ENCODE measurements at regions not wholly inside any gene's neighbourhood (a gene's known extent, or its start where the extent isn't known, plus 50 kb on each side); places are given as distances from the start of the nearest gene placed in this dataset.

DNA sequence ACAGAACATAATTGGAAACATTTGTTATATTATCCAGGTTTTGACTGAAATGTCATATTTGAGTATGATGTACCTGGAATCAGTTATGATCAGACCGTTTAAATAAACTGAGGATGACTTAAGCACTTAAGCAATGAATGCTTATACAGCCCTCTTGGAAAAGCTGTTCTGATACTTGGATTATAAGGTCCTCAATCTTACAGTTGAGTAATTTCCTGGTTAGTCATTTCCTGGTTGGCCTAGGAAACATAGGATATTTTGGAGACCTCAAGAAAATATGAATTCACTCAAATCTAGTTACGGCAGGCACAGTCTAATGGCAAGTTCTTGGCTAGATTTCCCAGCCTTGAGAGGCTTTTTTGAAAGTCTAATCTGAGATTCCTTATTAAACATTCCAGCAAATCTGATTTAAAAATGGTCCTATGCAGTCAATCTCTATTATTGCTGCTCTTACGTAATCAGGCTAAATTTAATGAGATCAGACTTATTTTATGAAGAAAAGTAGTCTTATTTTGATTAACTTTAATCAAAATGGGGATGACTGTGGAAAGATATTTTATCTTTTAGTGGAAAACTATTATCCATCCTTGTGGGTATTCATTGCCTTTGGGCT, 447.2 kb downstream of the SNAPC1 start:
- Histone ChIP-seq H3K23ac (ENCODE audit: low read length in 2 of 2) (no peak overlapping the region), H3K18ac (ENCODE audit: low read depth in 1 of 2, low read length in 2 of 2) (no peak overlapping the region), H3K36me3 (ENCODE audit: control insufficient read depth in 1 of 2, insufficient read depth in 2 of 2, low read depth in 1 of 2, low read length in 2 of 2) (no peaks in the 10 kb centered on the region), H2BK5ac (ENCODE audit: low read depth, low read length, poor library complexity, severe bottlenecking) (no peak overlapping the region), H2AK5ac (ENCODE audit: low read length, severe bottlenecking) (no peak overlapping the region), H3K4me1 (ENCODE audit: control insufficient read depth, insufficient read depth, low read depth, low read length) (no peaks in the 10 kb centered on the region), H3K14ac (ENCODE audit: low read length in 2 of 2) (no peak overlapping the region), H3K27me3 (ENCODE audit: control insufficient read depth in 1 of 2, insufficient read depth in 1 of 2, low read length in 2 of 2) (no peaks in the 10 kb centered on the region), H2BK120ac (ENCODE audit: low read depth, low read length) (no peak overlapping the region), H3K9me3 (ENCODE audit: control insufficient read depth, low read length) (no peaks in the 10 kb centered on the region), H3K79me1 (replicated peaks; ENCODE audit: low read length, poor library complexity, severe bottlenecking) (no peaks in the 10 kb centered on the region), H4K8ac (ENCODE audit: low read length) (no peak overlapping the region), H3K4ac (ENCODE audit: low read depth in 1 of 2, low read length in 2 of 2) (no peak overlapping the region), H4K91ac (ENCODE audit: low read length) (no peak overlapping the region), H3K4me2 (ENCODE audit: low read length, poor library complexity, severe bottlenecking) (no peak overlapping the region), H3K27ac (ENCODE audit: low read length, poor library complexity, severe bottlenecking) (no peak overlapping the region), H2AFZ (ENCODE audit: low read depth, low read length) (no peak overlapping the region), H3K4me3 (ENCODE audit: insufficient read depth in 1 of 2, low read depth in 1 of 2, low read length in 2 of 2) (no peak overlapping the region), H2BK15ac (ENCODE audit: low read depth, poor library complexity, severe bottlenecking) (no peak overlapping the region), H2BK12ac (ENCODE audit: low read length in 2 of 2) (no peak overlapping the region), H3K9ac (ENCODE audit: low read length) (peak overlapping the region; percentile 37)
- DNase-seq: peak; percentile 75
- 6% methylated on average over 2 of the region's 3 CpGs for WGBS

- Histone ChIP-seq H3K9ac (ENCODE audit: low read length) (no peak overlapping the region), H3K36me3 (ENCODE audit: control insufficient read depth in 1 of 2, insufficient read depth in 2 of 2, low read depth in 1 of 2, low read length in 2 of 2) (no peaks in the 10 kb centered on the region), H2BK120ac (ENCODE audit: low read depth, low read length) (no peak overlapping the region), H3K18ac (ENCODE audit: low read depth in 1 of 2, low read length in 2 of 2) (no peak overlapping the region), H2BK15ac (ENCODE audit: low read depth, poor library complexity, severe bottlenecking) (no peak overlapping the region), H2BK12ac (ENCODE audit: low read length in 2 of 2) (no peak overlapping the region), H3K27me3 (ENCODE audit: control insufficient read depth in 1 of 2, insufficient read depth in 1 of 2, low read length in 2 of 2) (peaks cover 0 to 3% of the 10 kb centered on the region in 2 experiments), H3K9me3 (ENCODE audit: control insufficient read depth, low read length) (no peaks in the 10 kb centered on the region), H3K79me1 (replicated peaks; ENCODE audit: low read length, poor library complexity, severe bottlenecking) (no peaks in the 10 kb centered on the region), H3K27ac (ENCODE audit: low read length, poor library complexity, severe bottlenecking) (no peak overlapping the region), H4K91ac (ENCODE audit: low read length) (no peak overlapping the region), H3K4me2 (ENCODE audit: low read length, poor library complexity, severe bottlenecking) (no peak overlapping the region), H3K23ac (ENCODE audit: low read length in 2 of 2) (no peak overlapping the region), H3K4me3 (ENCODE audit: insufficient read depth in 1 of 2, low read depth in 1 of 2, low read length in 2 of 2) (no peak overlapping the region), H2BK5ac (ENCODE audit: low read depth, low read length, poor library complexity, severe bottlenecking) (no peak overlapping the region), H4K8ac (ENCODE audit: low read length) (no peak overlapping the region), H3K4ac (ENCODE audit: low read depth in 1 of 2, low read length in 2 of 2) (no peak overlapping the region), H2AK5ac (ENCODE audit: low read length, severe bottlenecking) (no peak overlapping the region), H3K14ac (ENCODE audit: low read length in 2 of 2) (no peak overlapping the region), H3K4me1 (ENCODE audit: control insufficient read depth, insufficient read depth, low read depth, low read length) (no peaks in the 10 kb centered on the region), H2AFZ (ENCODE audit: low read depth, low read length) (no peak overlapping the region)
- no CpG with 5 or more reads among the region's 3 CpGs for WGBS
- peak; percentile 73 for DNase-seq
Measured at GRCh38 chr14:62213516-62213915, 451.3 kb downstream of the SNAPC1 start.

DNA sequence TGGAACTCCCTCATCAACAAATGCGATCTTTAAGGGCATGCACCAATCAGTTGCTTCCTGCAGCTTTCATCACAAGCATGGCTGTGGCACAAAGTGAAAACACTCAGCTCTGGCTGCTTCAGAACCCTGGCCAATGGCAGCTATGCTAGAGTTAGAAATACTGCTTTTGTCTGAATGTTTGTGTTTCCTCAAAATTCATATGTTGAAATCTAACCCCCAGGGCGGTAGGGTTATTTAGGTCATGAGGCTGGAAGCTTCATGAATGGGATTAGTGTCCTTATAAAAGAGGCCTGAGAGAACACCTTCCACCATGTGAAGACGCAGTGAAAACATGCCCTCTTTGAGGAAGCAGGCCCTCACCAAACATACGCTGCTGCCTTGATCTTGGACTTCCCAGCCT, 453.9 kb downstream of the SNAPC1 start:
- Histone ChIP-seq H2AK5ac (ENCODE audit: low read length, severe bottlenecking) (no peak overlapping the region), H3K4me3 (ENCODE audit: insufficient read depth in 1 of 2, low read depth in 1 of 2, low read length in 2 of 2) (no peak overlapping the region), H2BK5ac (ENCODE audit: low read depth, low read length, poor library complexity, severe bottlenecking) (no peak overlapping the region)

DNA sequence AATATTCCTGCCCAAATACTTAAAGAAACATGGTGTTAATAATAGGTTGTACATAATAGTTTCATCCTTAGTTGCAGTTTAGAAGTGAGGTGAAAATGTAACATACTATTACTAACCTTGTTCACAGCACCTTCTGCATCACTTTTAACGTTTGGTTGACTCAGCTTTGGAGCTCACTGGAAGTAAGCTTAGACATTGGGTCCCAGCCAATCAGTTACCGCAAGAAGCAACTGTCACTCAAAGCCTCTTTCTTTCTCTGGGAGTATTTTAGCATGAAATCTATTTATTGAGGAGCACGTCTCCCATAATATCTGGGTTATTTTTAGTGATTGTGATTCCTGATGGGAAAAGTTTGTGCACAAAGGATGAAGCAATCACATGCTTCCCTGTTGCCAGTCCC, 472.6 kb downstream of the SNAPC1 start:
- H3K4me3 ChIP-seq (ENCODE audit: insufficient read depth in 1 of 2, low read depth in 1 of 2, low read length in 2 of 2): no peak overlapping the region
- H4K91ac ChIP-seq (ENCODE audit: low read length): no peak overlapping the region
- H2AFZ ChIP-seq (ENCODE audit: low read depth, low read length): no peak overlapping the region
- no peak overlapping the region for H2BK15ac ChIP-seq (ENCODE audit: low read depth, poor library complexity, severe bottlenecking)
- no peak overlapping the region for H3K4ac ChIP-seq (ENCODE audit: low read depth in 1 of 2, low read length in 2 of 2)
- H3K4me1 ChIP-seq (ENCODE audit: control insufficient read depth, insufficient read depth, low read depth, low read length): no peaks in the 10 kb centered on the region
- H2BK120ac ChIP-seq (ENCODE audit: low read depth, low read length): no peak overlapping the region
- no peak overlapping the region for H3K9ac ChIP-seq (ENCODE audit: low read length)
- H3K14ac ChIP-seq (ENCODE audit: low read length in 2 of 2): no peak overlapping the region
- no peak overlapping the region for H3K27ac ChIP-seq (ENCODE audit: low read length, poor library complexity, severe bottlenecking)
- 50% methylated on average over 1 of the region's 3 CpGs for WGBS
- H3K36me3 ChIP-seq (ENCODE audit: control insufficient read depth in 1 of 2, insufficient read depth in 2 of 2, low read depth in 1 of 2, low read length in 2 of 2): no peaks in the 10 kb centered on the region
- no peak overlapping the region for H3K4me2 ChIP-seq (ENCODE audit: low read length, poor library complexity, severe bottlenecking)
- H4K8ac ChIP-seq (ENCODE audit: low read length): no peak overlapping the region
- no peak overlapping the region for H2AK5ac ChIP-seq (ENCODE audit: low read length, severe bottlenecking)
- DNase-seq: no peak
- no peak overlapping the region for H2BK5ac ChIP-seq (ENCODE audit: low read depth, low read length, poor library complexity, severe bottlenecking)
- H3K9me3 ChIP-seq (ENCODE audit: control insufficient read depth, low read length): peaks cover 9% of the 10 kb centered on the region
- no peak overlapping the region for H3K18ac ChIP-seq (ENCODE audit: low read depth in 1 of 2, low read length in 2 of 2)
- no peak overlapping the region for H3K23ac ChIP-seq (ENCODE audit: low read length in 2 of 2)
- no peaks in the 10 kb centered on the region for H3K27me3 ChIP-seq (ENCODE audit: control insufficient read depth in 1 of 2, insufficient read depth in 1 of 2, low read length in 2 of 2)
- no peak overlapping the region for H2BK12ac ChIP-seq (ENCODE audit: low read length in 2 of 2)
- H3K79me1 ChIP-seq (replicated peaks; ENCODE audit: low read length, poor library complexity, severe bottlenecking): no peaks in the 10 kb centered on the region

More for the DNA sequence above, 453.9 kb downstream of the SNAPC1 start:
- Histone ChIP-seq H3K18ac (ENCODE audit: low read depth in 1 of 2, low read length in 2 of 2) (no peak overlapping the region), H4K91ac (ENCODE audit: low read length) (no peak overlapping the region), H3K23ac (ENCODE audit: low read length in 2 of 2) (no peak overlapping the region), H4K8ac (ENCODE audit: low read length) (no peak overlapping the region), H2BK120ac (ENCODE audit: low read depth, low read length) (no peak overlapping the region), H3K27me3 (ENCODE audit: control insufficient read depth in 1 of 2, insufficient read depth in 1 of 2, low read length in 2 of 2) (peaks cover 0 to 3% of the 10 kb centered on the region in 2 experiments), H3K9ac (ENCODE audit: low read length) (no peak overlapping the region), H3K36me3 (ENCODE audit: control insufficient read depth in 1 of 2, insufficient read depth in 2 of 2, low read depth in 1 of 2, low read length in 2 of 2) (no peaks in the 10 kb centered on the region), H3K27ac (ENCODE audit: low read length, poor library complexity, severe bottlenecking) (no peak overlapping the region), H3K4me2 (ENCODE audit: low read length, poor library complexity, severe bottlenecking) (no peak overlapping the region), H2BK15ac (ENCODE audit: low read depth, poor library complexity, severe bottlenecking) (no peak overlapping the region), H3K9me3 (ENCODE audit: control insufficient read depth, low read length) (no peaks in the 10 kb centered on the region), H3K14ac (ENCODE audit: low read length in 2 of 2) (no peak overlapping the region), H2BK12ac (ENCODE audit: low read length in 2 of 2) (no peak overlapping the region), H3K4me1 (ENCODE audit: control insufficient read depth, insufficient read depth, low read depth, low read length) (no peaks in the 10 kb centered on the region), H3K4ac (ENCODE audit: low read depth in 1 of 2, low read length in 2 of 2) (no peak overlapping the region), H3K79me1 (replicated peaks; ENCODE audit: low read length, poor library complexity, severe bottlenecking) (no peaks in the 10 kb centered on the region), H2AFZ (ENCODE audit: low read depth, low read length) (no peak overlapping the region)
- no peak for DNase-seq
- WGBS: 94% methylated on average over 4 of the region's 4 CpGs

Measured in mesenchymal stem cell (in vitro differentiated cells and primary cell).